HG02884 (cell line): ENCODE measurements at regions not wholly inside any gene's neighbourhood (a gene's known extent, or its start where the extent isn't known, plus 50 kb on each side); places are given as distances from the start of the nearest gene placed in this dataset.

Experiments
- ATAC-seq: cut with Tn5 transposase; IDR thresholded peaks from one replicate; pipeline ENCODE4 v1.9.1; 2021; ENCODE audit warnings: mild to moderate bottlenecking, moderate library complexity; ENCODE audit not compliant: unreplicated experiment

GRCh38 chr4:176970853-176971252 lies 178.1 kb upstream of the VEGFC start:
- ATAC-seq, result no peak

GRCh38 chr4:176971576-176972115 lies 178.9 kb upstream of the VEGFC start:
- no peak for ATAC-seq

- ATAC-seq, result no peak
Measured at GRCh38 chr4:176979416-176979815, 186.7 kb upstream of the VEGFC start.

- ATAC-seq, result no peak
Measured at GRCh38 chr4:176981074-176981473, 188.4 kb upstream of the VEGFC start.

GRCh38 chr4:176981551-176981950 lies 188.8 kb upstream of the VEGFC start:
- ATAC-seq, result no peak

- ATAC-seq, result no peak
Measured at GRCh38 chr4:176988226-176988625, 195.5 kb upstream of the VEGFC start.

- no peak for ATAC-seq
Measured at GRCh38 chr4:176989186-176989585, 196.5 kb upstream of the VEGFC start.

- no peak for ATAC-seq
Measured at GRCh38 chr4:176999935-177000543, 207.3 kb upstream of the VEGFC start.

- ATAC-seq, result no peak
Measured at GRCh38 chr4:177001271-177002175, 208.8 kb upstream of the VEGFC start.

GRCh38 chr4:177005674-177006230 lies 213.0 kb upstream of the VEGFC start:
- no peak for ATAC-seq

- no peak for ATAC-seq
Measured at GRCh38 chr4:177006331-177006730, 213.6 kb upstream of the VEGFC start.

- no peak for ATAC-seq
Measured at GRCh38 chr4:177008071-177008835, 215.5 kb upstream of the VEGFC start.

GRCh38 chr4:177008836-177009501 lies 216.2 kb upstream of the VEGFC start:
- ATAC-seq, result no peak

- no peak for ATAC-seq
Measured at GRCh38 chr4:177010418-177010817, 217.7 kb upstream of the VEGFC start.

GRCh38 chr4:177012918-177013545 lies 220.3 kb upstream of the VEGFC start:
- no peak for ATAC-seq

- ATAC-seq, result no peak
Measured at GRCh38 chr4:177016541-177017141, 223.9 kb upstream of the VEGFC start.

- ATAC-seq, result no peak
Measured at GRCh38 chr4:177023951-177024350, 231.2 kb upstream of the VEGFC start.

GRCh38 chr4:177032341-177032740 lies 239.6 kb upstream of the VEGFC start:
- ATAC-seq, result no peak

- no peak for ATAC-seq
Measured at GRCh38 chr4:177033135-177033534, 240.4 kb upstream of the VEGFC start.

- no peak for ATAC-seq
Measured at GRCh38 chr4:177033632-177034031, 240.9 kb upstream of the VEGFC start.
